ENCODE measurements at regions not wholly inside any gene's neighbourhood (a gene's known extent, or its start where the extent isn't known, plus 50 kb on each side); places are given as distances from the start of the nearest gene placed in this dataset.

DNA sequence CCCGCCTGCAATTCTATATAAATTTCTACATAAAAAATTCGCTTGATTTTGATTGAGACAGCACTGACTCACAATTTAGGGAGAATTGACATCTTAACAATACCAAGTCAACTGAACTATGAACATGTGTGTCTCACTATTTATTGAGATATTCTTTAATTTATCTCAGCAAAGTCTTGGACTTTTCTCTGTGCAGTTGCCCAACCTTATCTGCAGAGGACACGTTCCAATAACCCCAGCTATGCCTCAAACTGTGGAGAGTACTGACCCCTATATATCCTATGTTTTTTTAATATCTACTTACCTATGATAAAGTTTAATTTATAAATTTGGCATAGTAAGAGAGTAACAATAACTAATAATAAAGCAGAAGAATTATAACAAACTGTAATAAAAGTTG is 69.4 kb upstream of the PIP4K2A start (continued):
- TF ChIP-seq, protein P1, sequence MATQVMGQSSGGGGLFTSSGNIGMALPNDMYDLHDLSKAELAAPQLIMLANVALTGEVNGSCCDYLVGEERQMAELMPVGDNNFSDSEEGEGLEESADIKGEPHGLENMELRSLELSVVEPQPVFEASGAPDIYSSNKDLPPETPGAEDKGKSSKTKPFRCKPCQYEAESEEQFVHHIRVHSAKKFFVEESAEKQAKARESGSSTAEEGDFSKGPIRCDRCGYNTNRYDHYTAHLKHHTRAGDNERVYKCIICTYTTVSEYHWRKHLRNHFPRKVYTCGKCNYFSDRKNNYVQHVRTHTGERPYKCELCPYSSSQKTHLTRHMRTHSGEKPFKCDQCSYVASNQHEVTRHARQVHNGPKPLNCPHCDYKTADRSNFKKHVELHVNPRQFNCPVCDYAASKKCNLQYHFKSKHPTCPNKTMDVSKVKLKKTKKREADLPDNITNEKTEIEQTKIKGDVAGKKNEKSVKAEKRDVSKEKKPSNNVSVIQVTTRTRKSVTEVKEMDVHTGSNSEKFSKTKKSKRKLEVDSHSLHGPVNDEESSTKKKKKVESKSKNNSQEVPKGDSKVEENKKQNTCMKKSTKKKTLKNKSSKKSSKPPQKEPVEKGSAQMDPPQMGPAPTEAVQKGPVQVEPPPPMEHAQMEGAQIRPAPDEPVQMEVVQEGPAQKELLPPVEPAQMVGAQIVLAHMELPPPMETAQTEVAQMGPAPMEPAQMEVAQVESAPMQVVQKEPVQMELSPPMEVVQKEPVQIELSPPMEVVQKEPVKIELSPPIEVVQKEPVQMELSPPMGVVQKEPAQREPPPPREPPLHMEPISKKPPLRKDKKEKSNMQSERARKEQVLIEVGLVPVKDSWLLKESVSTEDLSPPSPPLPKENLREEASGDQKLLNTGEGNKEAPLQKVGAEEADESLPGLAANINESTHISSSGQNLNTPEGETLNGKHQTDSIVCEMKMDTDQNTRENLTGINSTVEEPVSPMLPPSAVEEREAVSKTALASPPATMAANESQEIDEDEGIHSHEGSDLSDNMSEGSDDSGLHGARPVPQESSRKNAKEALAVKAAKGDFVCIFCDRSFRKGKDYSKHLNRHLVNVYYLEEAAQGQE (IDR thresholded peaks at IDR 0.05; ENCODE audit: low read depth, low read length) = no peak
- TF ChIP-seq STAT1 (conservative IDR thresholded peaks at IDR 0.05) = no peak
- TF ChIP-seq TAF1 (IDR thresholded peaks at IDR 0.05; ENCODE audit: borderline replicate concordance, low read depth, low read length) = no peak
- no peak for TF ChIP-seq STAT3 (IDR thresholded peaks at IDR 0.05; ENCODE audit: low read depth, low read length)
- TF ChIP-seq CREB1 (IDR thresholded peaks at IDR 0.05; ENCODE audit: low read depth) = no peak
- TF ChIP-seq CREM (IDR thresholded peaks at IDR 0.05; ENCODE audit: low read depth) = no peak
- no peak for TF ChIP-seq KLF5 (IDR thresholded peaks at IDR 0.05; ENCODE audit: partially characterized antibody)
- TF ChIP-seq DPF2 (IDR thresholded peaks at IDR 0.05) = no peak

DNA sequence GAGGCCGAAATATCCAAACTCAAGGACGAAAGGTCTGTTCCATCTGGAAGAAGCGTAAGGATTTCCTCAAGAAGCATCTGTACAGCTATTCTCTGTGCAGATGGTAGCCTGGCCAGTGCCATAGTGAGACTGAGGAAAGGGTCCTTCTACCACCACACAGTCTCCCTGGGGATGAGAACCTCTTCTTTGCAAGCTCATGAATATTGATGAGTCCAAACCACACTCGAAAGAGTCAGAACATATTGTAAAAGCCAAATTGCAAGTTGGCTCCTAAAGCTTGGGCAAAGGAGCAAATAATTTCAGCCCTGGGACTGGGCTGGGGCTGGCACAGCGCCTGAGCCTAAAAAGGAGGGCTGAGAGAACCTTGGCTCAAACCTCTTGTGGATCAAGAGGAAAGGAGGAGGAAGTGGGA is 66.1 kb upstream of the PIP4K2A start:
- H3K36me3 ChIP-seq (ENCODE audit: control insufficient read depth in 2 of 2, insufficient read depth in 2 of 2, low read length in 1 of 2) = no peaks in the 10 kb centered on the region
- DNase-seq (ENCODE audit: low read depth, low spot score) (no peak), FAIRE-seq (no peak), ATAC-seq (no peak)
- CTCF ChIA-PET = no interaction called here
- H3K9ac ChIP-seq (ENCODE audit: control insufficient read depth, insufficient read depth, low read length) = no peak overlapping the region
- POLR2A ChIA-PET = no interaction called here
- H3K27me3 ChIP-seq (replicated peaks in 1 of 2; ENCODE audit: control insufficient read depth in 2 of 2, insufficient read depth in 2 of 2, low read length in 1 of 2) = no peaks in the 10 kb centered on the region
- RAD21 ChIA-PET (ENCODE audit: unreplicated experiment) = no interaction called here
- no peak overlapping the region for H3K4me2 ChIP-seq (ENCODE audit: control insufficient read depth, insufficient read depth)
- SMC1A ChIA-PET (ENCODE audit: uncharacterized antibody, unreplicated experiment) = interaction anchor here (0.6 to 1.9 kb wide), 5 partner anchors 13 to 33 kb away, joined by 3 to 4 read pairs (median 3); no protein-coding TSS in a partner anchor
- H3K27ac ChIP-seq (ENCODE audit: control insufficient read depth, insufficient read depth) = no peak overlapping the region
- H2AFZ ChIP-seq (ENCODE audit: control insufficient read depth, low read depth, low read length) = no peak overlapping the region
- in situ Hi-C loops (cut with MboI) = no loop called here
- intact Hi-C loops (cut with micrococcal nuclease; ENCODE audit: unreplicated experiment) = no loop called here
- no peak overlapping the region for H3K4me3 ChIP-seq
- peaks cover 2% of the 10 kb centered on the region; the same call in 1 of the 3 replicates for H3K9me3 ChIP-seq (replicated peaks; ENCODE audit: control insufficient read depth, insufficient read depth, low read length)
- 68% methylated on average over 5 of the region's 5 CpGs for WGBS (ENCODE audit: insufficient coverage, insufficient replicate concordance, low lambda C conversion rate, missing lambda C conversion rate)
- H3K4me1 ChIP-seq (ENCODE audit: control insufficient read depth, insufficient read depth, low read length) = no peaks in the 10 kb centered on the region
- no peaks in the 10 kb centered on the region for H4K20me1 ChIP-seq (ENCODE audit: control insufficient read depth, insufficient read depth)
- BruUV-seq (replicated peaks) = no TSS peak
- no peaks in the 10 kb centered on the region for H3K79me2 ChIP-seq (ENCODE audit: control insufficient read depth, insufficient read depth, low read length)
- no peak for TF ChIP-seq EGR1 (IDR thresholded peaks at IDR 0.05; ENCODE audit: borderline replicate concordance in 1 of 2, low read depth in 2 of 2, low read length in 2 of 2)
- no peak for TF ChIP-seq NFYA (IDR thresholded peaks at IDR 0.05; ENCODE audit: borderline replicate concordance, low read depth, low read length)
- TF ChIP-seq ESRRA (IDR thresholded peaks at IDR 0.05; ENCODE audit: low read length) = no peak
- TF ChIP-seq CHD1 (IDR thresholded peaks at IDR 0.05; ENCODE audit: low read depth, low read length) = no peak
- no peak for TF ChIP-seq HDAC6 (IDR thresholded peaks at IDR 0.05; ENCODE audit: unreplicated experiment)
- no peak for TF ChIP-seq MTA2 (IDR thresholded peaks at IDR 0.05; ENCODE audit: low read depth)
- TF ChIP-seq YBX1 (IDR thresholded peaks at IDR 0.05) = no peak
- TF ChIP-seq POLR2AphosphoS2 (IDR thresholded peaks at IDR 0.05; ENCODE audit: low read depth, low read length) = no peak
- TF ChIP-seq SP1 (IDR thresholded peaks at IDR 0.05; ENCODE audit: low read depth, low read length) = no peak
- no peak for TF ChIP-seq CHD4 (IDR thresholded peaks at IDR 0.05)
- no peak for TF ChIP-seq RUNX3 (IDR thresholded peaks at IDR 0.05; ENCODE audit: low read length)
- TF ChIP-seq BACH1 (IDR thresholded peaks at IDR 0.05; ENCODE audit: borderline replicate concordance) = no peak
- no peak for TF ChIP-seq ZNF217 (IDR thresholded peaks at IDR 0.05)
- no peak for TF ChIP-seq NR2F1 (conservative IDR thresholded peaks at IDR 0.05)
- no peak for TF ChIP-seq CHD2 (IDR thresholded peaks at IDR 0.05; ENCODE audit: borderline replicate concordance, low read depth, low read length)
- no peak for TF ChIP-seq GABPA (IDR thresholded peaks at IDR 0.05; ENCODE audit: low read depth)
